Nephron (organoid): ENCODE measurements at regions not wholly inside any gene's neighbourhood (a gene's known extent, or its start where the extent isn't known, plus 50 kb on each side); places are given as distances from the start of the nearest gene placed in this dataset.

ENCODE experiments used
- H3K27ac Mint-ChIP-seq, 3 experiments: 2 replicates each; pipeline ENCODE4 v1.8.0; 2020; ENCODE audit warnings: mixed read lengths in 3 of 3, mild to moderate bottlenecking in 2 of 3, moderate library complexity in 1 of 3
- H3K27me3 Mint-ChIP-seq: 2 replicates; pipeline ENCODE4 v1.8.0; 2021; ENCODE audit warnings: low read depth, mild to moderate bottlenecking, moderate library complexity, mixed read lengths
- H3K36me3 Mint-ChIP-seq: 2 replicates; pipeline ENCODE4 v1.8.0; 2020; ENCODE audit warnings: low read depth, mixed read lengths
- H3K4me1 Mint-ChIP-seq: 2 replicates; pipeline ENCODE4 v1.8.0; 2020; ENCODE audit warnings: mixed read lengths
- H3K4me3 Mint-ChIP-seq, 3 experiments: 2 replicates each; pipeline ENCODE4 v1.8.0; 2020; ENCODE audit warnings: mild to moderate bottlenecking in 3 of 3, mixed read lengths in 3 of 3, moderate library complexity in 2 of 3
- H3K9me3 Mint-ChIP-seq: 2 replicates; pipeline ENCODE4 v1.8.0; 2020; ENCODE audit warnings: mixed read lengths
- CTCF ChIP-seq, 3 experiments: fragments of 200-600 bp; sonication (generic); IDR thresholded peaks; one replicate each; pipeline ENCODE4 v1.5.0; 2021; ENCODE audit warnings: antibody characterized with exemption in 3 of 3; ENCODE audit not compliant: unreplicated experiment in 3 of 3

- no peak overlapping the region for H3K4me3 Mint-ChIP-seq
- no peak overlapping the region for H3K27ac Mint-ChIP-seq
- TF ChIP-seq CTCF (IDR thresholded peaks at IDR 0.05; ENCODE audit: unreplicated experiment in 3 of 3): no peak
- H3K9me3 Mint-ChIP-seq: peaks cover 12% of the 10 kb centered on the region
- H3K36me3 Mint-ChIP-seq: no peaks in the 10 kb centered on the region
- H3K27me3 Mint-ChIP-seq: no peaks in the 10 kb centered on the region
- H3K4me1 Mint-ChIP-seq: peaks cover 11% of the 10 kb centered on the region
These were observed 146.8 kb downstream of the PIK3R1 start for GRCh38 chr5:68362331-68362730.

GRCh38 chr5:68365889-68366288 is 150.3 kb downstream of the PIK3R1 start:
- Mint-ChIP-seq H3K4me3 (no peak overlapping the region), H3K4me1 (no peaks in the 10 kb centered on the region), H3K9me3 (peaks cover 7% of the 10 kb centered on the region), H3K27me3 (no peaks in the 10 kb centered on the region), H3K27ac (no peak overlapping the region), H3K36me3 (no peaks in the 10 kb centered on the region)
- TF ChIP-seq CTCF (IDR thresholded peaks at IDR 0.05; ENCODE audit: unreplicated experiment in 3 of 3): no peak

GRCh38 chr5:68367287-68367686 is 151.7 kb downstream of the PIK3R1 start:
- Mint-ChIP-seq H3K27ac (no peak overlapping the region), H3K9me3 (peaks cover 9% of the 10 kb centered on the region), H3K27me3 (no peaks in the 10 kb centered on the region), H3K4me3 (no peak overlapping the region), H3K36me3 (no peaks in the 10 kb centered on the region), H3K4me1 (no peaks in the 10 kb centered on the region)
- no peak for TF ChIP-seq CTCF (IDR thresholded peaks at IDR 0.05; ENCODE audit: unreplicated experiment in 3 of 3)

GRCh38 chr5:68367717-68368116 is 152.2 kb downstream of the PIK3R1 start:
- Mint-ChIP-seq H3K4me3 (no peak overlapping the region), H3K4me1 (no peaks in the 10 kb centered on the region), H3K36me3 (peaks cover under 1% of the 10 kb centered on the region), H3K27ac (no peak overlapping the region), H3K27me3 (no peaks in the 10 kb centered on the region), H3K9me3 (peaks cover 6% of the 10 kb centered on the region)
- no peak for TF ChIP-seq CTCF (IDR thresholded peaks at IDR 0.05; ENCODE audit: unreplicated experiment in 3 of 3)

GRCh38 chr5:68368311-68369022 is 152.9 kb downstream of the PIK3R1 start:
- TF ChIP-seq CTCF (IDR thresholded peaks at IDR 0.05; ENCODE audit: unreplicated experiment in 3 of 3): no peak
- H3K36me3 Mint-ChIP-seq: peaks cover 5% of the 10 kb centered on the region
- H3K9me3 Mint-ChIP-seq: peaks cover 11% of the 10 kb centered on the region
- H3K4me1 Mint-ChIP-seq: no peaks in the 10 kb centered on the region
- H3K27ac Mint-ChIP-seq: no peak overlapping the region
- H3K4me3 Mint-ChIP-seq: no peak overlapping the region
- peaks cover 4% of the 10 kb centered on the region for H3K27me3 Mint-ChIP-seq

- TF ChIP-seq CTCF (IDR thresholded peaks at IDR 0.05; ENCODE audit: unreplicated experiment in 3 of 3): no peak
- H3K4me3 Mint-ChIP-seq: no peak overlapping the region
- H3K4me1 Mint-ChIP-seq: no peaks in the 10 kb centered on the region
- peaks cover 5% of the 10 kb centered on the region for H3K36me3 Mint-ChIP-seq
- no peak overlapping the region for H3K27ac Mint-ChIP-seq
- H3K27me3 Mint-ChIP-seq: peaks cover 4% of the 10 kb centered on the region
- peaks cover 9% of the 10 kb centered on the region for H3K9me3 Mint-ChIP-seq
These were observed 153.4 kb downstream of the PIK3R1 start for GRCh38 chr5:68369023-68369359.
